SK-N-SH (cell line): ENCODE measurements at regions not wholly inside any gene's neighbourhood (a gene's known extent, or its start where the extent isn't known, plus 50 kb on each side); places are given as distances from the start of the nearest gene placed in this dataset.

Experiments
- CTCF ChIA-PET: fragments of 300-600, 350-600 bp; formaldehyde crosslinking; extraction: SDS; loops from one replicate; lab custom pipeline; 2021; lab: Yijun Ruan, JAX
- POLR2A ChIA-PET: fragments of 350-600 bp; sonication (Branson Sonifier 250); formaldehyde crosslinking; extraction: SDS; loops from one replicate; lab custom pipeline; 2020; ENCODE audit warnings: antibody characterized with exemption, inconsistent platforms; lab: Yijun Ruan, JAX
- DNase-seq: peaks from one replicate; pipeline ENCODE4 v3.0.0; 2012
- H2AFZ ChIP-seq: fragments of 200-600 bp; sonication (generic); 2 replicates; pipeline ENCODE4 v1.8.1; 2016; ENCODE audit warnings: antibody characterized with exemption, mild to moderate bottlenecking, low read depth
- H3F3A ChIP-seq: fragments of 200-600 bp; sonication (generic); replicated peaks from 2 replicates; pipeline ENCODE3; 2016; ENCODE audit warnings: antibody characterized with exemption, mild to moderate bottlenecking; ENCODE audit not compliant: insufficient read depth
- H3K27ac ChIP-seq, 2 experiments: fragments of 200-500 bp in 1 of 2; fragments of 200-600 bp in 1 of 2; sonication (Bioruptor generic) in 1 of 2; sonication (generic), shearing (Covaris generic) in 1 of 2; 2 replicates each; pipeline versions ENCODE4 v1.5.1 to v1.6.1; 2014 to 2016; ENCODE audit warnings: low read depth in 2 of 2, inconsistent platforms in 1 of 2, low read length in 1 of 2, mild to moderate bottlenecking in 1 of 2, mixed read lengths in 1 of 2
- H3K27me3 ChIP-seq: fragments of 200-600 bp; sonication (generic), shearing (Covaris generic); 2 replicates; pipeline ENCODE4 v1.6.1; 2016; ENCODE audit warnings: mixed run types; ENCODE audit not compliant: insufficient read depth
- H3K36me3 ChIP-seq, 2 experiments: fragments of 200-500 bp in 1 of 2; fragments of 200-600 bp in 1 of 2; sonication (Bioruptor generic) in 1 of 2; sonication (generic) in 1 of 2; replicated peaks in 1 of 2; 2 replicates each; pipeline versions ENCODE3 to v1.5.1; 2014 to 2016; ENCODE audit warnings: low read length in 1 of 2, mild to moderate bottlenecking in 1 of 2; ENCODE audit not compliant: insufficient read depth in 2 of 2, control insufficient read depth in 1 of 2
- H3K4me1 ChIP-seq, 2 experiments: fragments of 200-500 bp in 1 of 2; fragments of 200-600 bp in 1 of 2; sonication (Bioruptor generic) in 1 of 2; sonication (generic), shearing (Covaris generic) in 1 of 2; 2 replicates each; pipeline versions ENCODE4 v1.5.1 to v1.6.1; 2014 to 2016; ENCODE audit warnings: low read depth in 1 of 2, low read length in 1 of 2, mixed run types in 1 of 2; ENCODE audit not compliant: insufficient read depth in 2 of 2, control insufficient read depth in 1 of 2
- H3K4me2 ChIP-seq: fragments of 200-600 bp; sonication (generic), shearing (Covaris generic); 2 replicates; pipeline ENCODE4 v1.6.1; 2017; ENCODE audit warnings: mixed run types
- H3K4me3 ChIP-seq, 2 experiments: fragments of 200-500 bp in 1 of 2; fragments of 200-600 bp in 1 of 2; sonication (Bioruptor generic) in 1 of 2; sonication (generic), shearing (Covaris generic) in 1 of 2; 2 replicates each; pipeline versions ENCODE4 v1.5.1 to v1.8.1; 2014 to 2016; ENCODE audit warnings: low read depth in 2 of 2, inconsistent platforms in 1 of 2, low read length in 1 of 2, mild to moderate bottlenecking in 1 of 2, mixed read lengths in 1 of 2, moderate library complexity in 1 of 2
- H3K79me2 ChIP-seq: fragments of 200-600 bp; sonication (generic); 2 replicates; pipeline ENCODE4 v1.8.1; 2017; ENCODE audit warnings: mild to moderate bottlenecking; ENCODE audit not compliant: insufficient read depth
- H3K9ac ChIP-seq: fragments of 200-600 bp; sonication (generic); 2 replicates; pipeline ENCODE4 v1.6.1; 2017; ENCODE audit warnings: mixed run types
- H3K9me2 ChIP-seq: fragments of 200-600 bp; sonication (generic); 2 replicates; pipeline ENCODE4 v1.6.1; 2017; ENCODE audit warnings: mixed run types
- H3K9me3 ChIP-seq: fragments of 200-600 bp; sonication (generic); 2 replicates; pipeline ENCODE4 v1.6.1; 2017; ENCODE audit warnings: mixed run types, mild to moderate bottlenecking, moderate library complexity
- H4K20me1 ChIP-seq: fragments of 200-600 bp; sonication (generic); 2 replicates; pipeline ENCODE4 v1.6.1; 2017; ENCODE audit warnings: mild to moderate bottlenecking, mixed run types; ENCODE audit not compliant: insufficient read depth
- CHD2 ChIP-seq: fragments of 150-350 bp; IDR thresholded peaks from 2 replicates; pipeline ENCODE4 v1.6.1; 2018; ENCODE audit warnings: low read length; ENCODE audit not compliant: partially characterized antibody
- ELF1 ChIP-seq: IDR thresholded peaks from 2 replicates; pipeline ENCODE4 v1.4.0; 2012
- EP300 ChIP-seq, 2 experiments: IDR thresholded peaks; 2 replicates each; pipeline versions ENCODE4 v1.4.0 to v1.6.1; 2012; ENCODE audit warnings: borderline replicate concordance in 1 of 2, low read depth in 1 of 2, low read length in 1 of 2
- EZH2phosphoT487 ChIP-seq: fragments of 200-600 bp; sonication (generic); IDR thresholded peaks from 2 replicates; pipeline ENCODE4 v1.6.1; 2017; ENCODE audit warnings: low read depth, mixed run types, mild to moderate bottlenecking, antibody characterized with exemption, moderate library complexity, borderline replicate concordance
- FOSL2 ChIP-seq: IDR thresholded peaks from 2 replicates; pipeline ENCODE4 v1.4.0; 2012; ENCODE audit warnings: low read depth, mild to moderate bottlenecking, moderate library complexity, borderline replicate concordance
- FOXM1 ChIP-seq: IDR thresholded peaks from 2 replicates; pipeline ENCODE4 v1.4.0; 2012; ENCODE audit warnings: low read depth, mild to moderate bottlenecking
- GATA2 ChIP-seq: sonication (generic); formaldehyde crosslinking; IDR thresholded peaks from 2 replicates; pipeline ENCODE4 v1.5.0; 2020; ENCODE audit warnings: mild to moderate bottlenecking, missing genetic modification reagents
- MAX ChIP-seq: IDR thresholded peaks from 2 replicates; pipeline ENCODE4 v1.4.0; 2012; ENCODE audit warnings: low read depth
- MEF2A ChIP-seq: IDR thresholded peaks from 2 replicates; pipeline ENCODE4 v1.4.0; 2012; ENCODE audit warnings: low read depth, borderline replicate concordance
- NRF1 ChIP-seq: IDR thresholded peaks from 2 replicates; pipeline ENCODE4 v1.6.1; 2012; ENCODE audit warnings: low read depth, mild to moderate bottlenecking, low read length
- POLR2AphosphoS5 ChIP-seq: IDR thresholded peaks from 2 replicates; pipeline ENCODE4 v1.6.1; 2012; ENCODE audit warnings: low read depth, low read length
- RCOR1 ChIP-seq: fragments of 150-350 bp; IDR thresholded peaks from 2 replicates; pipeline ENCODE4 v1.6.1; 2017; ENCODE audit warnings: antibody characterized with exemption, low read length
- REST ChIP-seq: IDR thresholded peaks from 2 replicates; pipeline ENCODE4 v1.6.1; 2012; ENCODE audit warnings: mild to moderate bottlenecking, low read depth, low read length, moderate library complexity
- RFX5 ChIP-seq: IDR thresholded peaks from 2 replicates; pipeline ENCODE4 v1.6.1; 2012; ENCODE audit warnings: mild to moderate bottlenecking, improper control_type of control experiment, low read length
- RXRA ChIP-seq: IDR thresholded peaks from 2 replicates; pipeline ENCODE4 v1.4.0; 2012; ENCODE audit warnings: low read depth, mild to moderate bottlenecking, borderline replicate concordance
- SIN3A ChIP-seq: IDR thresholded peaks from 2 replicates; pipeline ENCODE4 v1.6.1; 2012; ENCODE audit warnings: low read depth, mild to moderate bottlenecking, low read length, moderate library complexity, borderline replicate concordance
- TAF1 ChIP-seq: IDR thresholded peaks from 2 replicates; pipeline ENCODE4 v1.6.1; 2012; ENCODE audit warnings: low read depth, mild to moderate bottlenecking, low read length, moderate library complexity, borderline replicate concordance
- TCF12 ChIP-seq: IDR thresholded peaks from 2 replicates; pipeline ENCODE4 v1.4.0; 2012
- TEAD4 ChIP-seq: IDR thresholded peaks from 2 replicates; pipeline ENCODE4 v1.4.0; 2012; ENCODE audit warnings: mild to moderate bottlenecking, borderline replicate concordance; ENCODE audit not compliant: insufficient read depth
- USF1 ChIP-seq: IDR thresholded peaks from 2 replicates; pipeline ENCODE4 v1.4.0; 2012; ENCODE audit warnings: low read depth, borderline replicate concordance
- USF2 ChIP-seq: fragments of 150-350 bp; IDR thresholded peaks from 2 replicates; pipeline ENCODE4 v1.6.1; 2017; ENCODE audit warnings: antibody characterized with exemption, low read length, low read depth, borderline replicate concordance
- YY1 ChIP-seq: IDR thresholded peaks from 2 replicates; pipeline ENCODE4 v1.4.0; 2012; ENCODE audit warnings: low read depth, mild to moderate bottlenecking
- WGBS: methylation state at CpG from one replicate; pipeline ENCODE4 v1.1.6; 2017; ENCODE audit warnings: low lambda C conversion rate; 5-methylcytosine and 5-hydroxymethylcytosine counted together

- Histone ChIP-seq H3K9me3 (no peaks in the 10 kb centered on the region), H3K36me3 (no peaks in the 10 kb centered on the region), H4K20me1 (no peaks in the 10 kb centered on the region), H3K4me2 (no peak overlapping the region), H3K79me2 (no peaks in the 10 kb centered on the region), H3K4me1 (no peaks in the 10 kb centered on the region), H3F3A (no peaks in the 10 kb centered on the region), H3K4me3 (no peak overlapping the region), H3K27ac (no peak overlapping the region), H3K9me2 (no peaks in the 10 kb centered on the region), H3K27me3 (peaks cover 15% of the 10 kb centered on the region; the same call in 1 of the 2 replicates), H3K9ac (no peak overlapping the region), H2AFZ (no peak overlapping the region)
- CTCF ChIA-PET: no interaction called here
- TF ChIP-seq RXRA (no peak), NRF1 (no peak), EZH2phosphoT487 (no peak), MEF2A (no peak), CHD2 (no peak), EP300 (IDR thresholded peaks at IDR 0.05; ENCODE audit: borderline replicate concordance in 1 of 2, low read depth in 1 of 2, low read length in 1 of 2) (no peak), USF1 (no peak), YY1 (no peak), USF2 (no peak), SIN3A (no peak), TCF12 (no peak), TEAD4 (no peak)
- WGBS: 10% methylated on average over 4 of the region's 4 CpGs
- DNase-seq: no peak
- POLR2A ChIA-PET: no interaction called here
Observed at GRCh38 chr7:17166824-17167379, 131.6 kb upstream of the AHR start.

GRCh38 chr7:17168416-17168815, 130.0 kb upstream of the AHR start:
- no peak for DNase-seq
- POLR2A ChIA-PET: no interaction called here
- WGBS: 11% methylated on average over 2 of the region's 2 CpGs
- no peak for TF ChIP-seq FOSL2
- TF ChIP-seq MEF2A: no peak
- TF ChIP-seq CHD2: no peak
- TF ChIP-seq TCF12: no peak
- TF ChIP-seq GATA2 (CRISPR knock-in tag): no peak
- no peak for TF ChIP-seq RCOR1
- no peak for TF ChIP-seq SIN3A
- TF ChIP-seq USF1: no peak
- TF ChIP-seq REST: no peak
- no peak for TF ChIP-seq ELF1
- TF ChIP-seq EP300 (IDR thresholded peaks at IDR 0.05; ENCODE audit: borderline replicate concordance in 1 of 2, low read depth in 1 of 2, low read length in 1 of 2): no peak
- no peak for TF ChIP-seq TAF1
- no peak for TF ChIP-seq POLR2AphosphoS5
- no peak for TF ChIP-seq NRF1
- no peak for TF ChIP-seq FOXM1
- TF ChIP-seq MAX: no peak
- no peak for TF ChIP-seq RFX5
- no peak for TF ChIP-seq EZH2phosphoT487

More at GRCh38 chr7:17168416-17168815, 130.0 kb upstream of the AHR start:
- H3K9me2 ChIP-seq: no peaks in the 10 kb centered on the region
- no peaks in the 10 kb centered on the region for H3F3A ChIP-seq
- peaks cover 16% of the 10 kb centered on the region; the same call in 1 of the 2 replicates for H3K27me3 ChIP-seq
- H4K20me1 ChIP-seq: no peaks in the 10 kb centered on the region
- no peak overlapping the region for H3K9ac ChIP-seq
- H3K79me2 ChIP-seq: no peaks in the 10 kb centered on the region
- no peaks in the 10 kb centered on the region for H3K4me1 ChIP-seq
- no peak overlapping the region for H2AFZ ChIP-seq
- no peaks in the 10 kb centered on the region for H3K9me3 ChIP-seq
- H3K36me3 ChIP-seq: no peaks in the 10 kb centered on the region
- CTCF ChIA-PET: no interaction called here
- no peak overlapping the region for H3K4me2 ChIP-seq
- H3K27ac ChIP-seq: no peak overlapping the region
- no peak overlapping the region for H3K4me3 ChIP-seq
